BJ (cell line): ENCODE measurements at regions not wholly inside any gene's neighbourhood (a gene's known extent, or its start where the extent isn't known, plus 50 kb on each side); places are given as distances from the start of the nearest gene placed in this dataset.
"Not testable (repeated sequence)": the region's sequence is repeated elsewhere in the genome, so short reads cannot be mapped to it uniquely, and the experiment has no call there.

Source experiments
- CTCF ChIA-PET: fragments of 350-600 bp; formaldehyde crosslinking; extraction: SDS; loops from one replicate; lab custom pipeline; 2021; ENCODE audit warnings: antibody characterized with exemption, inconsistent platforms; lab: Yijun Ruan, JAX
- POLR2A ChIA-PET: fragments of 300-600 bp; sonication (Branson Sonifier 250); formaldehyde crosslinking; extraction: SDS; loops from one replicate; lab custom pipeline; 2021; ENCODE audit warnings: antibody characterized with exemption; lab: Charles Lee
- DNase-seq: peaks from one replicate; pipeline ENCODE4 v3.0.0-alpha.2; 2011; ENCODE audit warnings: low read depth
- H3K27me3 ChIP-seq: 2 replicates; pipeline ENCODE4 v1.6.0; 2011; ENCODE audit warnings: low read length; ENCODE audit not compliant: control insufficient read depth, insufficient read depth
- H3K36me3 ChIP-seq: 2 replicates; pipeline ENCODE4 v1.5.1; 2011; ENCODE audit warnings: low read length; ENCODE audit not compliant: control insufficient read depth, insufficient read depth
- H3K4me3 ChIP-seq: 2 replicates; pipeline ENCODE4 v1.5.1; 2011; ENCODE audit warnings: low read depth, mild to moderate bottlenecking, control low read depth, low read length
- CTCF ChIP-seq: IDR thresholded peaks from 2 replicates; pipeline ENCODE4 v1.5.1; 2011; ENCODE audit warnings: low read depth, mild to moderate bottlenecking, control low read depth, inconsistent platforms, low read length, moderate library complexity; ENCODE audit not compliant: insufficient read depth

- ChIA-PET POLR2A (interaction anchor here (0.7 kb wide), 1 partner anchor 11 kb away, joined by 3 read pairs; no protein-coding TSS in a partner anchor), CTCF (interaction anchor here (0.7 to 1.3 kb wide), 2 partner anchors 64 to 81 kb away, joined by 3 to 6 read pairs; no protein-coding TSS in a partner anchor)
- TF ChIP-seq CTCF: no peak
- Histone ChIP-seq H3K27me3 (no peaks in the 10 kb centered on the region), H3K36me3 (peaks cover 2% of the 10 kb centered on the region; the same call in 1 of the 2 replicates), H3K4me3 (no peak overlapping the region)
- no peak for DNase-seq
Measured at GRCh38 chr6:56787209-56787608, 144.5 kb upstream of the DST start.

GRCh38 chr6:56786256-56786655 is 143.6 kb upstream of the DST start:
- Histone ChIP-seq H3K4me3 (no peak overlapping the region), H3K27me3 (no peaks in the 10 kb centered on the region)
- CTCF ChIA-PET: interaction anchor here (0.5 to 0.7 kb wide), 2 partner anchors 76 to 1175 kb away, joined by 3 to 4 read pairs; no protein-coding TSS in a partner anchor

GRCh38 chr6:56785536-56785935 is 142.8 kb upstream of the DST start:
- H3K36me3 ChIP-seq, H3K27me3 ChIP-seq, DNase-seq, H3K4me3 ChIP-seq, POLR2A ChIA-PET, CTCF ChIA-PET: not testable (repeated sequence)

More at GRCh38 chr6:56786256-56786655, 143.6 kb upstream of the DST start:
- DNase-seq: no peak
- POLR2A ChIA-PET: no interaction called here
- H3K36me3 ChIP-seq: peaks cover 2% of the 10 kb centered on the region; the same call in 1 of the 2 replicates
- no peak for TF ChIP-seq CTCF

GRCh38 chr6:56780109-56780508 is 137.4 kb upstream of the DST start:
- not testable (repeated sequence) for DNase-seq

GRCh38 chr6:56778503-56778902 is 135.8 kb upstream of the DST start:
- CTCF ChIA-PET, H3K36me3 ChIP-seq, H3K4me3 ChIP-seq, DNase-seq, H3K27me3 ChIP-seq, POLR2A ChIA-PET: not testable (repeated sequence)

More at GRCh38 chr6:56780109-56780508, 137.4 kb upstream of the DST start:
- POLR2A ChIA-PET, H3K27me3 ChIP-seq, H3K36me3 ChIP-seq, H3K4me3 ChIP-seq, CTCF ChIA-PET: not testable (repeated sequence)

GRCh38 chr6:56775498-56776166 is 132.9 kb upstream of the DST start:
- DNase-seq: no peak
- no peaks in the 10 kb centered on the region for H3K27me3 ChIP-seq
- TF ChIP-seq CTCF: no peak
- POLR2A ChIA-PET: no interaction called here
- CTCF ChIA-PET: interaction anchor here (0.7 kb wide), 1 partner anchor 9 kb away, joined by 3 read pairs; no protein-coding TSS in a partner anchor
- no peak overlapping the region for H3K4me3 ChIP-seq
- no peaks in the 10 kb centered on the region for H3K36me3 ChIP-seq
